HG02884 (cell line): ENCODE measurements at regions not wholly inside any gene's neighbourhood (a gene's known extent, or its start where the extent isn't known, plus 50 kb on each side); places are given as distances from the start of the nearest gene placed in this dataset.
"Not testable (repeated sequence)": the region's sequence is repeated elsewhere in the genome, so short reads cannot be mapped to it uniquely, and the experiment has no call there.

Source experiments
- ATAC-seq: cut with Tn5 transposase; IDR thresholded peaks from one replicate; pipeline ENCODE4 v1.9.1; 2021; ENCODE audit warnings: mild to moderate bottlenecking, moderate library complexity; ENCODE audit not compliant: unreplicated experiment

GRCh38 chr15:96974761-96975160, 644.3 kb downstream of the NR2F2 start:
- ATAC-seq = no peak

- no peak for ATAC-seq
Observed at GRCh38 chr15:96977886-96978285, 647.4 kb downstream of the NR2F2 start.

- ATAC-seq = no peak
Observed at GRCh38 chr15:96978937-96979473, 648.5 kb downstream of the NR2F2 start.

- not testable (repeated sequence) for ATAC-seq
Observed at GRCh38 chr15:96984121-96984671, 653.7 kb downstream of the NR2F2 start.

- no peak for ATAC-seq
Observed at GRCh38 chr15:96992817-96993216, 662.3 kb downstream of the NR2F2 start.

- no peak for ATAC-seq
Observed at GRCh38 chr15:96997538-96997937, 667.0 kb downstream of the NR2F2 start.

- no peak for ATAC-seq
Observed at GRCh38 chr15:97009031-97009431, 678.5 kb downstream of the NR2F2 start.

- ATAC-seq = no peak
Observed at GRCh38 chr15:97012986-97013385, 682.5 kb downstream of the NR2F2 start.

GRCh38 chr15:97013491-97013890, 683.0 kb downstream of the NR2F2 start:
- no peak for ATAC-seq

GRCh38 chr15:97014001-97014400, 683.5 kb downstream of the NR2F2 start:
- no peak for ATAC-seq

GRCh38 chr15:97023488-97023844, 693.0 kb downstream of the NR2F2 start:
- ATAC-seq = no peak

GRCh38 chr15:97026781-97027180, 696.3 kb downstream of the NR2F2 start:
- no peak for ATAC-seq

GRCh38 chr15:97027772-97028171, 697.3 kb downstream of the NR2F2 start:
- no peak for ATAC-seq

GRCh38 chr15:97030251-97030650, 699.8 kb downstream of the NR2F2 start:
- no peak for ATAC-seq

- no peak for ATAC-seq
Observed at GRCh38 chr15:97036301-97036700, 705.8 kb downstream of the NR2F2 start.

- no peak for ATAC-seq
Observed at GRCh38 chr15:97037080-97037479, 706.6 kb downstream of the NR2F2 start.

GRCh38 chr15:97045666-97046421, 715.3 kb downstream of the NR2F2 start:
- no peak for ATAC-seq

GRCh38 chr15:97052513-97052912, 722.0 kb downstream of the NR2F2 start:
- no peak for ATAC-seq

- no peak for ATAC-seq
Observed at GRCh38 chr15:97053635-97054034, 723.1 kb downstream of the NR2F2 start.

GRCh38 chr15:97057503-97057902, 727.0 kb downstream of the NR2F2 start:
- ATAC-seq = no peak

- ATAC-seq = no peak
Observed at GRCh38 chr15:97059281-97059680, 728.8 kb downstream of the NR2F2 start.

GRCh38 chr15:97061392-97061791, 730.9 kb downstream of the NR2F2 start:
- no peak for ATAC-seq

- no peak for ATAC-seq
Observed at GRCh38 chr15:97071668-97072067, 741.2 kb downstream of the NR2F2 start.
